K562 (cell line): ENCODE measurements at regions not wholly inside any gene's neighbourhood (a gene's known extent, or its start where the extent isn't known, plus 50 kb on each side); places are given as distances from the start of the nearest gene placed in this dataset.

Source experiments
- ATAC-seq: fragments of 200-7000 bp; cut with Tn5 transposase; 3 replicates; pipeline ENCODE4 v1.9.1; 2020; ENCODE audit warnings: moderate library complexity
- BruUV-seq: library from RNA; stranded (reverse); fragments of 400-500 nt; replicated peaks from 2 replicates; lab custom pipeline; 2021; lab: Mats Ljungman, UMichigan
- CTCF ChIA-PET: fragments of 300-600 bp; formaldehyde crosslinking; extraction: SDS; loops from one replicate; lab custom pipeline; 2021; ENCODE audit warnings: low intra/inter-chr PET ratio; lab: Yijun Ruan, JAX
- POLR2A ChIA-PET: fragments of 300-600, 350-650 bp; sonication (Branson Sonifier 250); formaldehyde crosslinking; extraction: SDS; loops from one replicate; lab custom pipeline; 2021; ENCODE audit warnings: antibody characterized with exemption, inconsistent platforms; lab: Yijun Ruan, JAX
- DNase-seq, 4 experiments: peaks; one replicate each; pipeline versions ENCODE4 v3.0.0 to v3.0.0-alpha.2; 2011 to 2018; ENCODE audit warnings: low spot score in 3 of 4, mixed read lengths in 3 of 4; ENCODE audit errors: extremely low read depth in 1 of 4
- FAIRE-seq: peaks from 2 replicates; lab custom pipeline; 2011; peaks lifted over from hg19 to GRCh38; lab: Jason Lieb, UNC
- H2AFZ ChIP-seq: 2 replicates; pipeline ENCODE4 v1.6.0; 2011; ENCODE audit warnings: low read depth, low read length, control low read depth, inconsistent platforms
- H3K27ac ChIP-seq: fragments of 200-600 bp; 3 replicates; pipeline ENCODE4 v1.8.0; 2011; ENCODE audit warnings: low read depth, mild to moderate bottlenecking, control low read depth, inconsistent platforms, low read length, moderate library complexity, mixed read lengths; ENCODE audit errors: extremely low read depth
- H3K27me3 ChIP-seq, 2 experiments: fragments of 300-600 bp in 1 of 2; 2 replicates in 1 of 2; 3 replicates in 1 of 2; pipeline versions ENCODE4 v1.6.0 to v1.8.0; 2011; ENCODE audit warnings: inconsistent platforms in 2 of 2, low read length in 2 of 2, mild to moderate bottlenecking in 1 of 2, mixed read lengths in 1 of 2, moderate library complexity in 1 of 2; ENCODE audit not compliant: control insufficient read depth in 2 of 2, insufficient read depth in 2 of 2
- H3K36me3 ChIP-seq: fragments of 300-600 bp; 3 replicates; pipeline ENCODE4 v1.8.0; 2011; ENCODE audit warnings: mild to moderate bottlenecking, low read length, inconsistent platforms; ENCODE audit not compliant: control insufficient read depth, insufficient read depth
- H3K4me1 ChIP-seq, 2 experiments: fragments of 200-600 bp in 1 of 2; replicated peaks in 1 of 2; 2 replicates in 1 of 2; 3 replicates in 1 of 2; pipeline versions ENCODE4 v1.5.1 to v1.8.0; 2011; ENCODE audit warnings: inconsistent platforms in 2 of 2, low read length in 2 of 2, mild to moderate bottlenecking in 1 of 2, mixed read lengths in 1 of 2, moderate library complexity in 1 of 2; ENCODE audit not compliant: control insufficient read depth in 2 of 2, insufficient read depth in 2 of 2
- H3K4me2 ChIP-seq: 2 replicates; pipeline ENCODE4 v1.6.1; 2011; ENCODE audit warnings: low read length, control low read depth, inconsistent platforms, mixed read lengths; ENCODE audit not compliant: insufficient read depth
- H3K4me3 ChIP-seq: fragments of 200-600 bp; sonication (generic), shearing (Covaris generic); 2 replicates; pipeline ENCODE4 v1.5.1; 2016; ENCODE audit warnings: control low read depth, inconsistent platforms
- H3K79me2 ChIP-seq: fragments of 200-600 bp; 3 replicates; pipeline ENCODE4 v1.8.0; 2011; ENCODE audit warnings: low read length, inconsistent platforms; ENCODE audit not compliant: control insufficient read depth, insufficient read depth
- H3K9ac ChIP-seq, 2 experiments: 2 replicates each; pipeline versions ENCODE4 v1.6.0 to v1.6.1; 2011; ENCODE audit warnings: low read depth in 2 of 2, low read length in 2 of 2, control low read depth in 1 of 2, inconsistent platforms in 1 of 2, mild to moderate bottlenecking in 1 of 2, mixed read lengths in 1 of 2; ENCODE audit not compliant: insufficient read depth in 1 of 2
- H3K9me1 ChIP-seq: one replicate; pipeline ENCODE4 v1.6.0; 2011; ENCODE audit warnings: inconsistent platforms, mild to moderate bottlenecking, low read length, moderate library complexity; ENCODE audit not compliant: control insufficient read depth, insufficient read depth
- H3K9me3 ChIP-seq: replicated peaks from 2 replicates; pipeline ENCODE4 v1.5.1; 2011; ENCODE audit warnings: low read depth, low read length, inconsistent platforms; ENCODE audit not compliant: control insufficient read depth, insufficient read depth
- H4K20me1 ChIP-seq: replicated peaks from 2 replicates; pipeline ENCODE4 v1.6.1; 2011; ENCODE audit warnings: low read length, inconsistent platforms, mixed read lengths; ENCODE audit not compliant: control insufficient read depth, insufficient read depth
- CC2D1A ChIP-seq: fragments of 450-650 bp; IDR thresholded peaks from 2 replicates; pipeline ENCODE4 v1.6.1; 2017; ENCODE audit warnings: mild to moderate bottlenecking
- HNRNPK ChIP-seq: fragments of 200-400 bp; formaldehyde crosslinking; IDR thresholded peaks from one replicate; pipeline ENCODE4 v1.6.1; 2018; ENCODE audit warnings: mild to moderate bottlenecking, low read depth, low read length; ENCODE audit not compliant: poor library complexity, severe bottlenecking
- MCM5 ChIP-seq: fragments of 450-650 bp; IDR thresholded peaks from 2 replicates; pipeline ENCODE4 v1.6.1; 2016; ENCODE audit warnings: low read depth
- NR4A1 ChIP-seq, 2 experiments: fragments of 250-450 bp in 1 of 2; fragments of 450-650 bp in 1 of 2; sonication (Bioruptor Pico) in 1 of 2; IDR thresholded peaks; 2 replicates each; pipeline versions ENCODE4 v1.4.0 to v1.6.1; 2016 to 2020; ENCODE audit warnings: mild to moderate bottlenecking in 2 of 2, missing compliant biosample characterization in 1 of 2, missing genetic modification characterization in 1 of 2, moderate library complexity in 1 of 2
- PHTF2 ChIP-seq: fragments of 250-450 bp; sonication (Bioruptor Pico); IDR thresholded peaks from 2 replicates; pipeline ENCODE4 v1.5.0; 2021; ENCODE audit warnings: mild to moderate bottlenecking
- SAFB ChIP-seq: fragments of 200-400 bp; formaldehyde crosslinking; IDR thresholded peaks from 2 replicates; pipeline ENCODE4 v1.6.1; 2017; ENCODE audit warnings: low read depth, low read length, borderline replicate concordance
- SMAD4 ChIP-seq: fragments of 250-450 bp; sonication (Bioruptor Pico); conservative IDR thresholded peaks from 2 replicates; pipeline ENCODE4 v1.8.0; 2021; ENCODE audit warnings: inconsistent platforms, mild to moderate bottlenecking, moderate library complexity
- THRAP3 ChIP-seq: fragments of 450-650 bp; IDR thresholded peaks from 2 replicates; pipeline ENCODE4 v1.6.1; 2016; ENCODE audit warnings: mild to moderate bottlenecking, inconsistent platforms, borderline replicate concordance
- ZNF124 ChIP-seq: sonication (generic); formaldehyde crosslinking; IDR thresholded peaks from 2 replicates; pipeline ENCODE4 v1.8.1; 2022; ENCODE audit warnings: missing genetic modification reagents
- ZNF197 ChIP-seq: fragments of 200-800 bp; sonication (Bioruptor generic); IDR thresholded peaks from 2 replicates; pipeline ENCODE4 v1.6.1; 2016; ENCODE audit warnings: low read depth, missing genetic modification characterization, missing compliant biosample characterization
- ZNF41 ChIP-seq: fragments of 250-450 bp; sonication (Bioruptor Pico); conservative IDR thresholded peaks from 2 replicates; pipeline ENCODE4 v1.4.0; 2020; ENCODE audit warnings: mild to moderate bottlenecking
- ZNF75A ChIP-seq: fragments of 450-650 bp; formaldehyde crosslinking; IDR thresholded peaks from 2 replicates; pipeline ENCODE4 v1.4.0; 2020; ENCODE audit warnings: mild to moderate bottlenecking
- ZNF766 ChIP-seq: fragments of 200-800 bp; sonication (Bioruptor generic); conservative IDR thresholded peaks from 2 replicates; pipeline ENCODE4 v1.6.1; 2016; ENCODE audit warnings: missing genetic modification characterization, missing compliant biosample characterization
- WGBS: fragments of 100-300 bp; shearing (Covaris generic); methylation state at CpG from one replicate; pipeline ENCODE4 v1.1.6; 2016; ENCODE audit warnings: low coverage, mixed read lengths; ENCODE audit not compliant: insufficient coverage; ENCODE audit errors: missing lambda C conversion rate; 5-methylcytosine and 5-hydroxymethylcytosine counted together
- in situ Hi-C: fragments of 300-500 bp; cut with MboI; formaldehyde crosslinking; loops from 4 replicates; pipeline ENCODE4 v1.15.0; 2018; ENCODE audit warnings: inconsistent platforms, mixed read lengths
- intact Hi-C: fragments of 100-400 bp; cut with micrococcal nuclease; formaldehyde crosslinking; loops from 2 replicates; pipeline ENCODE4 v1.14.2; 2022
- TF ChIP-seq, protein P1 (sequence below): sonication (generic); formaldehyde crosslinking; IDR thresholded peaks from 2 replicates; pipeline ENCODE4 v1.8.0; 2022; ENCODE audit warnings: missing genetic modification reagents, mild to moderate bottlenecking, borderline replicate concordance

GRCh38 chr4:120238277-120238973 lies 171.8 kb upstream of the MAD2L1 start:
- POLR2A ChIA-PET, result no interaction called here
- no peaks in the 10 kb centered on the region for H3K9me1 ChIP-seq
- FAIRE-seq (no peak), DNase-seq (no peak)
- H3K4me2 ChIP-seq, result no peak overlapping the region
- no peaks in the 10 kb centered on the region for H3K36me3 ChIP-seq
- H4K20me1 ChIP-seq, result no peaks in the 10 kb centered on the region
- no peaks in the 10 kb centered on the region for H3K79me2 ChIP-seq
- no peak overlapping the region for H3K4me3 ChIP-seq
- TF ChIP-seq ZNF75A (CRISPR knock-in tag) (no peak), ZNF766 (no peak), ZNF41 (CRISPR knock-in tag) (no peak), PHTF2 (CRISPR knock-in tag) (no peak), HNRNPK (no peak), MCM5 (no peak), ZNF197 (CRISPR knock-in tag) (no peak), CC2D1A (no peak), ZNF124 (CRISPR knock-in tag) (no peak), THRAP3 (no peak), NR4A1 (CRISPR knock-in tag; IDR thresholded peaks at IDR 0.05) (no peak), NR4A1 (tag; IDR thresholded peaks at IDR 0.05) (no peak), SMAD4 (no peak), SAFB (no peak)
- TF ChIP-seq, protein P1, sequence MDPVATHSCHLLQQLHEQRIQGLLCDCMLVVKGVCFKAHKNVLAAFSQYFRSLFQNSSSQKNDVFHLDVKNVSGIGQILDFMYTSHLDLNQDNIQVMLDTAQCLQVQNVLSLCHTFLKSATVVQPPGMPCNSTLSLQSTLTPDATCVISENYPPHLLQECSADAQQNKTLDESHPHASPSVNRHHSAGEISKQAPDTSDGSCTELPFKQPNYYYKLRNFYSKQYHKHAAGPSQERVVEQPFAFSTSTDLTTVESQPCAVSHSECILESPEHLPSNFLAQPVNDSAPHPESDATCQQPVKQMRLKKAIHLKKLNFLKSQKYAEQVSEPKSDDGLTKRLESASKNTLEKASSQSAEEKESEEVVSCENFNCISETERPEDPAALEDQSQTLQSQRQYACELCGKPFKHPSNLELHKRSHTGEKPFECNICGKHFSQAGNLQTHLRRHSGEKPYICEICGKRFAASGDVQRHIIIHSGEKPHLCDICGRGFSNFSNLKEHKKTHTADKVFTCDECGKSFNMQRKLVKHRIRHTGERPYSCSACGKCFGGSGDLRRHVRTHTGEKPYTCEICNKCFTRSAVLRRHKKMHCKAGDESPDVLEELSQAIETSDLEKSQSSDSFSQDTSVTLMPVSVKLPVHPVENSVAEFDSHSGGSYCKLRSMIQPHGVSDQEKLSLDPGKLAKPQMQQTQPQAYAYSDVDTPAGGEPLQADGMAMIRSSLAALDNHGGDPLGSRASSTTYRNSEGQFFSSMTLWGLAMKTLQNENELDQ (CRISPR knock-in tag), result no peak
- TF ChIP-seq, all 486 proteins: peak for 0
- Histone ChIP-seq H3K9me3 (no peaks in the 10 kb centered on the region), H3K4me1 (no peaks in the 10 kb centered on the region), H2AFZ (no peak overlapping the region), H3K9ac (no peak overlapping the region), H3K27me3 (no peaks in the 10 kb centered on the region), H3K27ac (no peak overlapping the region)
- ATAC-seq, result no peak
- CTCF ChIA-PET, result no interaction called here
- WGBS, result 0% methylated on average over 5 of the region's 5 CpGs
- no TSS peak for BruUV-seq
- in situ Hi-C loops (no loop called here), intact Hi-C loops (no loop called here)
